ENCODE measurements at regions not wholly inside any gene's neighbourhood (a gene's known extent, or its start where the extent isn't known, plus 50 kb on each side); places are given as distances from the start of the nearest gene placed in this dataset.
A peak's percentile ranks its signal among the peaks of the same experiment; 100 is the strongest.

GRCh38 chr7:50146692-50147091 lies 53.6 kb upstream of the ZPBP start:
- Mint-ChIP-seq H3K27ac (peak overlapping the region; percentile 96), H3K9me3 (no peaks in the 10 kb centered on the region), H3K36me3 (ENCODE audit: low read depth) (no peaks in the 10 kb centered on the region), H3K4me3 (no peak overlapping the region), H3K27me3 (no peaks in the 10 kb centered on the region), H3K4me1 (ENCODE audit: low read depth) (peaks cover 92% of the 10 kb centered on the region)

DNA sequence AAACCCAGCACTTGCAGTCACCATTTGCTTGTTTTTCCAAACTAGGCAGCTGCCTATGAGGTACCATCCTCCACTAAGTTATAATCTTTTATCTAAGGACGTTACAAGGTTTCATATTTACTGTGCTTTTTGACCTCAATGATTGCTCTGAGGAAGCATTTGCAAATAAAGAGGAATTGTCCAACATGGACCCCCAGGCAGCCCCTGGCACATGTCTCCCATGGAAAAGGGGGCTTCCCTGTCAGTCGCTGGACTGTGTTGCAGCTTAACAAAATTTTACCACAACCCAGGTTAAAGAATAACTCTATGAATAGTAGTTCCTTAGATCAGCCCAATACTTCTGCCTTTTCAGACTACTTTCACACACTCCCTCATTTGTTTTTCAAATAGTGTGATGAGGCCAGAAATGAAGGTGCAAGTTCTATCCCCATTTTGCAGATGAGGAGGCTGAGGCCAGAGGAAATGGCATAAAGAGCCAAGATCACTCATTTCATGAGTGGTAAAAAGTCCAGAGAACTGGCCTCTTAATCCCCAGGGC lies 52.8 kb upstream of the ZPBP start:
- Mint-ChIP-seq H3K4me3 (no peak overlapping the region), H3K4me1 (ENCODE audit: low read depth) (peaks cover 91% of the 10 kb centered on the region), H3K36me3 (ENCODE audit: low read depth) (no peaks in the 10 kb centered on the region), H3K27me3 (no peaks in the 10 kb centered on the region), H3K27ac (peak overlapping the region; percentile 96), H3K9me3 (no peaks in the 10 kb centered on the region)

- Mint-ChIP-seq H3K4me3 (no peak overlapping the region), H3K9me3 (no peaks in the 10 kb centered on the region), H3K27me3 (no peaks in the 10 kb centered on the region), H3K27ac (peak overlapping the region; percentile 90), H3K36me3 (ENCODE audit: low read depth) (no peaks in the 10 kb centered on the region), H3K4me1 (ENCODE audit: low read depth) (peaks cover 84% of the 10 kb centered on the region)
Observed at GRCh38 chr7:50145226-50145625, 52.2 kb upstream of the ZPBP start.
